ENCODE measurements at regions not wholly inside any gene's neighbourhood (a gene's known extent, or its start where the extent isn't known, plus 50 kb on each side); places are given as distances from the start of the nearest gene placed in this dataset.
A peak's percentile ranks its signal among the peaks of the same experiment; 100 is the strongest.

DNA sequence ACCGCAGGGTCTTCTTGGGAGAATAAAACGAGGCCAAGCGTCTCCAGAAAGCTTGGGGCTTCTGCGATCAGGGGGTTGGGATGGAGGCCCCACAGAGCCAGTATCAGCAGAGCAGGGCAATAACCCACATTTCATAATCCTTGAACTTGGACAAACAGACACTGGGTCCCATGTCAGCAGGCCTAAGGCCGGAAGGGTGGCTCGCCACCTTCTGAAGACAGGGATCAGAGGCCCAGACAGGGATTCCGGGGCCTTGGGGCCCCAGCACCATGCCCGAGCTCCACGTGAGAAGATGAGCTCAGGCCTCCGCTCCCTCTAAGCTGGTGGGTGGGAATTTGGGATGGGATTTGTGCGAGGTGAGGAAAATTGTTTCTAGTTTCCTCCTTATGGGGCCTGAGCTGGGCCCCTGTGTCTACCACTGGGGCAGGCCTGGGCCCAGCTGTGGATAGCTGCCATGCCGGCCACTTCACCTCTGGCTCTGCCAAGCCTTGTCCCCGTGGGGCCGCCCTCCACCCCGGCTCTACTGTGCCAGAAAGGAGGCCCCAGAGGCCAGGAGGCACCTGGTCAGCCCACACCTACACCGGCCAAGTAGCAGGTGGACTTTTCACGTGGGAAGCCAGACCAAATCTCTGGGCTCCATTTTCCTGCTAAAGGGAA is 67.2 kb upstream of the DLK1 start:
- FAIRE-seq: no peak

DNA sequence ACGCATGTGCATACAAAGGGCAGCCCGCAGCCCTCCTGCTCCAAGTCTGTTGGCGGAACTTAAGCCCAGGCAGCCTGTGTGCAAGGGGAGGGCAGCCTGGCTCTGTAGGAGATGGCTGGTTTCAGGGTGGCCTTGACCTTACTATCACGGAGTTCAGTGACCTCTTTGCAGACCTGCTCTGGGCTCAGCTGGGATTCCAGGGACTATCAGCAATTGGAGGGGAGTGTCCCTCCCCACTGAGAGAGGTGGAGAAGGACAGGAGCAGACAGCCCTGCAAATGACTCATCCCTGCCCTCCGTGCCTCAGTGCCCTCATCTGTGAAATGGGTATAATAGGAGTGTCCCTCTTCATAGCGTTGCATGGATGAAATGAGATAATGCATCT is 66.2 kb upstream of the DLK1 start:
- no peak for FAIRE-seq

DNA sequence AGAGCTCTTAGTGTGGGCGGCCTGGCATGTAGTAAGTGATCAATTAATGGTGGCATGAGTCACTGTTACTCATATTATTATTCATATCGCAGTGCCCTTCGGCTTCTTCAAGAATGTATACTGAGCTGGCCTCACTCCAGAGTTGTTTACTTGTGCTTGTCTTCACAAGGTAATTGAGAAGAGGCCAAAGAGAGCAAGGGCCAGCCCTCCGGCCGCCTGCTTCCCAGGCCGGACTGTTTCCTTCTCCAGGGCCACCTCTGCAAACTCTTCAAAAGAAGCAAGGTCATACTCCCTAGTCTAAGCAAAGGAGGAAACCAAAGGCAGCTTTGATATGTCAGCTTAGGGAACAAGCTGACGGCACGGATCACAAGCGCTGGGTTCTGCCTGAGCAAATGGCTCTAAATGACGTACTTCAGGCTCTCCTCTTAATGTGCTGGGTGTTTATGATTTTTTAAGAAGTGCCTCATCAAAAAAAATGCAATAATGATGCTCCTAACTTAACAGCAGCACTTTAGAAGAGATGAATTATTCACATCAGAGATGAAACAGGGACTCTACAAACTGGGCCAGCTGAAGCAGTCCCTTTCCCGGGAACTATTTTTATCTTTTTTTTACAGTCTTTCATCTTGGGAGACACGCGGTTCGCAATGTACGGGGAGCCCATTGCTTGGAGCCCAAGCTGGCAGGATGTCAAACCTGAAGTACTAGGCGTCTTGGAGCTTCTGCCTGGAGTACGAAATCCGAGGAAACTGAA is 65.6 kb upstream of the DLK1 start:
- FAIRE-seq: peak; percentile 74

DNA sequence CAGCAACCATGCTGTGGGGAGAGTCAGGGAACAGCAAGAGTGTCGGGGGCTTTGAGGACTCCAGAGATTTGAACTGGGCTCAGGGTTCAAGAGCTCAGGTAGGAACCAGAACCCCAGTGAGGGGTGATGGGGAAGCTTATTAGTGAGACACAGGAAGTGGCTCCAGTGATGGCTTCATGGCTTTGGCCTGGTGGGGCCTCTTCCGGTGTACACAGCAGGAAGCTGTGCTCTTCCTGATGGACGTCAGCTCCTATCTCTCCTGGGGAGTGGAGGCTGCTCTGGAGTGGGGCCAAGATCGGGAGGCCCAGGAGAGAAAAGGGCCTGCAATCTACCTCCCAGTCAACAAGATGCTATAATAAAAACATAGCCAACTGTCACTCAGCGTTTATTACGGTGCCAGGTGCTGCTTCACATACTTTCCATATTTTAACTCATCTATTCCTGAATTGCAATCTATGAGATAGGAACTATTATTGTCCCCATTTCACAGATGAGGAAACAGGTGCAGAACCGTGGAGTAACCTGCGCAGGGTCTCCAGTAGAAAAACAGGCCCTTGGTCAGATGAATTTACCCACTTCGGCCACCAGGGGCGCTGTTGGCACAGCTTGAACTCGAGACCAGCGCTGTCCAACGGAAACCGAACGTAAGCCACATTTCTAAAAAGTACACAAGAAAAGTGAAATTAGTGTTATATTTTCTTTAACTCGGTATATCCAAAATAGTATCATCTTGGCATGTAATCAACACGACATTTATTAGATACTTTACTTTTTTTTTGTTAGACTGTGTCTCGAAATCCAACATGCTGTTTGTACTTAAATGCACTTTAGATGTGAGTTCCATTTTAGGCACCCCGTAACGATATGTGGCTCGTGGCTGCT is 63.6 kb upstream of the DLK1 start:
- peak; percentile 78 for FAIRE-seq

DNA sequence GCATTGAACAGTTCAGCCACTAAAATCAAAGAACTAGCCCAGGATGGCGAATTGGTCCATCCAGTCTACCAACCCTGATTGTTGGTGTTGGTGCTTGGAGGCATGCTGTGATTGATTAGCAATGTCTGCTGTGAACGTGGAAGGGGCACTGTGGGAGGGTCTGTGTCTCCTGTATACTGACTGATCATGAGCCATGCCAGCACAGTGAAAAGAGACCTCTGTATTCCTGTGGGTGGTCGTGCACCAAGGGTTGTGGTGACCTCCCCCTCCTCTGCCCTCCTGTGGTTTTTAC is 63.0 kb upstream of the DLK1 start:
- no peak for FAIRE-seq

DNA sequence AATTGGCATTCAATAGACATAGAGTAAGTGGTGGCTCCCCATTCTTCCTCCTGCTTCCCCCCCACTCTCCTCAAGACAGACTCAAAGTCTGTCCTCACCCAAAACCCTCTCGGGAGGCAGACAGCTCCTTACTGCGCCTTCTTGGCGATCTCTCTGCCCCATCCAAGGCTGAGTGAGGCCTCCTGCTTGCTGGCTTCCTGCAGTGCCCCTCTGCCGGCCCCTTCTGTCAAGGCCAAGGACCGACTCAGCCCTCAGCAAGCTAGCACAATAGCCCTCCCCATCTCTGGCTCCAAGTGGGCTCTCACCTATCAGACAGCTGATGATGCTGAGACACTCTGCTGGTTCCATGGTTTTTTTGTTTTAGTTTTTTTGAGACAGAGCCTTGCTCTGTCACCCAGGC is 62.5 kb upstream of the DLK1 start:
- FAIRE-seq: no peak

DNA sequence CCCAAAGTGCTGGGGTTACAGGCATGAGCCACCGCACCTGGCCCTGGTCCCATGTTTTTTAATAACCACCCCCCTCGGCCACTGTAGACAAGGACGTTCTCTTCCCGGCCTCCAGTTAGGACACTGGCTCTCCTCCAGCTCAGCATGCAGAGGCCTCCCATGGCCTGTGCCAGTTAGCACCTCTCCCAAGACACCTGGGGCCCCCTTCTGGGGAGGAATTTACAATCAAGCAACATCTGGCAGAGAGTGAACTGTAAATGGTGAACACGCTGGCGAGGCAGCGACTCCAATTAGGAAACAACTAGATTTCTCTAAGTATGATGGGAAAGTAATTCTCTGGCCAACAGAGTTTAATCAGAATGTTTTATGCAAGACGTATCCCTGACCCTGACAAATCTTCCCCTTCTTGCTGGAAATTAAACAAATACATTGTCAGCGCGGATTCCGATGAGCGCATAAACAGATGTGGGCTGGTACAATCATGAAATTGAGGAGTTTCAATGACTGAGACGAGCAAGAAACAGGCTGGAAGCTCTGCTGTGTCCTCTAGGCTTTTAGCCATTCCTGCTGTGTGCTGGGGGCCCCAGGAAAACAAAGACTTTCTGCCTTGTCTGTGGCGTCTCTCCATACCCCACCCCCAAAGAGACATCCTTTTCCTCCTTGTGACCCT is 61.7 kb upstream of the DLK1 start:
- no peak for FAIRE-seq

DNA sequence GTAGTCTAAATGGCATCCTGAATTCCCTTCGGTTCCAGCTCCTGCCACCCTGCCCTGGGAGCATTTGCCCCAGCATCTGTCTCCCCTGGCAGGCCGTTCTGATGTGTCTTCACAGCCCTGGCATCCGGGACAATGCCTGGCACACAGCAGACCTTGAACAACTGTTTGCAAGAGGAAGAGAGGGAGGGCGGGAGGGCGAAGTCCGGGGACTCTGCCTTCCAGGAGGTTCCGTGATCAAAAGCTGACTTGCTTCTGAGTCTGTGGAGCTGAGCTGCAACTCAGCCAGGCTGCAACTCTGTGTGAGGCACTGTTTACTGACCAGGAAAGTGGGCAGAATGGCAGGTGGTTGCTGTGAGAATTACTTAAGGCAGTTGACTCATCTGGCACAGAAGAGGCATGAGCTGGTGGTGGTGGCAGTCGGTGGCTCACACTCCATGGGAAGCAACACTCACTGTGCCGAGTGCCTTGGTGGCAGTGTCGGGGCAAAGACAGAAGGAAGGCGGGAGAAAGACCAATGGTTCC is 61.1 kb upstream of the DLK1 start:
- no peak for FAIRE-seq

DNA sequence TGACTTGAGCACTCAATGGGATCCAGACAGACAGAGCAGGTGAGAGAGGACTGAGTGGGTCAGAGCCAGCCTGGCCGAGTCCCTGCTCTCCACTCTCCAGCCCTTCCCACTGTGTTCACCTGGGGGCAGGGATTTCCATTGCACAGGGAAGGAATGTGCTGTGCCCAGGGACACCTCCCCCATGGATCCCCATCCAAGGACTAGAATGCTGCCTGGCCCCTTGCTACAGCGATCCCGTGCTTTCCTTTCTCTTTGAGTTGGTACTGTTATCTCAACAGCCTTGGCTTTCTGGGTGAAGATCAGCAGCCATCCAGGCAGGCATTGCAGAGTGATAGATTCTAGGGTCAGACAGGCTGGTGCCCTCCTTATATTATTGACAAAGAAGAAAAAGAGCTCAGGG is 60.3 kb upstream of the DLK1 start:
- no peak for FAIRE-seq

DNA sequence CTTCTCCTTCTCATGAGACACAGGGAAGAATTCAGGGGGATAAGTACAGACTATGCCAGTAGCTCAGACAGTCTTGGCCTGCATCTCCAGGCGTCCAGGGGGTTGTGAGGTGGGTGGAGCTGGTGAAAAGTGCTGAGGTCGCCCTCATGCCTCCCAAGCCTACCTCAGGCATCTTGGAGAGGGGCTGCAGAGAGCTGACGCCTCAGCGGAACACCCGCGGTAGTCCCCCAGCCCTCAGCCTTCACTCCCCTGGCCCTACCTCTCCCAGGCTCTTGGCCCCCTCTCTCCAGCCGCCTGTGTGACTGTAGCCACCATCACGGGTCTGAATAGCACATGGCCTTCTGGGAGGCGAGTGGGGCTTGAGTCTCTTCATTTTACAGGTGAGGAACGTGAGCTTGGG is 59.8 kb upstream of the DLK1 start:
- FAIRE-seq: no peak

DNA sequence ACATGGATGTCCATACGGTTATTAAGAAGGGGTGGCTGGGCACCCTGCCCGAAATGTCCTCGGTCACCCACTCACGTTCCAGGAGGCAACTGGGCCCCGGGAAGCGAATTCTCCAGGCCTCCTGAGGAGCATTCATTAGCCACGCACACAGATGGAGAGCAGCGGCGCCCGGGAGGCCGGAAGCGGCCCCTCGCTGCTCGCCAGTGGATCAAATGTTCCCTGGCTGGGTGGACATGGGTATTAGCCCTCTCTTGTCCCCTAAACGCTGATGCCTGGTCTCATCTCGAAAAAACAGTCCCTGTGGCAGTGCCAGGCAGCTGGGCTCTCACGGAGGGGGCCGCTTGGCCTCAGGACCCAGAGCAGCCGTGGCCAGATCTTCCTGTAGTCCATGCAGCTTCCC is 59.0 kb upstream of the DLK1 start:
- no peak for FAIRE-seq

DNA sequence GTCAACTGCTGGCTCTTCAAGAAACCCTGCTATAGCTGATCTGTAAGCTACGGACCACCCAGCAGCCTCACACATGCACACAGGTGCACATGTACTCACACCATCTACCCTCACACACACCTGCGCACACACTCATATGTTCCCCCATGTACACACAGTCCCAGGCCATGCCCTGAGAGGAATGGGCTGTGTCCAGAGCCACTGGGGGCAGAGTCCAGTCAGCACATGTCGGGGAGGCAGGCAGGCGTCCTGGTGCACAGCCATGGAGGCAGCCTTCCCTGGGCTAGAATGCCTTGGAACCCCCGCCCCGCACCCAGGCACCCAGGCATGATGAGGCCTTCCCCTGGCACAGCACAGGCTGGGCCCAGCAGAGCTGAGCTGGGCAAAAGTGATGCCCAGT is 58.3 kb upstream of the DLK1 start:
- no peak for FAIRE-seq

DNA sequence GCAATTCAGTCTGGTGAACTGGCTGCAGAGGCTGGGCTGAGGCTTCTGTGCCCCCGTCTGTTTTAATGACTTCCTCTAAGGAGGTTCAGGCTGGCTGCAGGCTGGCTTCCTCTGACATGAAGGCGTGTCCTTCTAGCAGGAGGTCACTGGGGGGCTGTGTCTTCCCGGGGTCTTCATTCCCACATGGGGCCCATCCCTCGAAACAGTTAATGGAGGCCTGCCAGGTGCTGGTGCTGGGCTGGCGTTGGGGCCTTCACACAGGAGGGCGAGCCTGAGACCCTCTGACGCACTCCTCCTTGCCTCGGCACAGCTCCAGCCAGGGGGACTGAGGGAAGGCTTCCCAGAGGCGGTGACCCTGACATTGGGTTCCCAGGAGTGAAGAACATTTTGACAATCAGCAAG is 57.7 kb upstream of the DLK1 start:
- no peak for FAIRE-seq

DNA sequence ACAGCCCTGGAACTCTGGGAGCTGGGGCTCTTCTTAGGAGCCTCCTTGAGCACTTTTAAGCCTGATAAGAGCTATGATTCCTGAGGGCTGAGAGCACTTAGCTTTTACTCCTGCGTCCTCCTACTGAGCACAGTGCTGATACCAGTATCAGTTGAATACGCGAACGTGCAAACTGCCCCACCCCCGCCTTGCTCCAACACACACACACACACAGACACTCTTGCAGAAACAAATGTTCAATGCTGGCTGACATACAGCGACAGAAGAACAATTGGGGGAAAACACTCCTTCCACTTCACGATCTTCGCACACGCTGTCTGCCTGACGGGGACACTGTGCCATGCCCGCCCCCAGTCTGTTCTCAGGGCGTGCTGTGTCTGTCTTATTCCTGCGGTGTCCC is 57.2 kb upstream of the DLK1 start:
- no peak for FAIRE-seq

DNA sequence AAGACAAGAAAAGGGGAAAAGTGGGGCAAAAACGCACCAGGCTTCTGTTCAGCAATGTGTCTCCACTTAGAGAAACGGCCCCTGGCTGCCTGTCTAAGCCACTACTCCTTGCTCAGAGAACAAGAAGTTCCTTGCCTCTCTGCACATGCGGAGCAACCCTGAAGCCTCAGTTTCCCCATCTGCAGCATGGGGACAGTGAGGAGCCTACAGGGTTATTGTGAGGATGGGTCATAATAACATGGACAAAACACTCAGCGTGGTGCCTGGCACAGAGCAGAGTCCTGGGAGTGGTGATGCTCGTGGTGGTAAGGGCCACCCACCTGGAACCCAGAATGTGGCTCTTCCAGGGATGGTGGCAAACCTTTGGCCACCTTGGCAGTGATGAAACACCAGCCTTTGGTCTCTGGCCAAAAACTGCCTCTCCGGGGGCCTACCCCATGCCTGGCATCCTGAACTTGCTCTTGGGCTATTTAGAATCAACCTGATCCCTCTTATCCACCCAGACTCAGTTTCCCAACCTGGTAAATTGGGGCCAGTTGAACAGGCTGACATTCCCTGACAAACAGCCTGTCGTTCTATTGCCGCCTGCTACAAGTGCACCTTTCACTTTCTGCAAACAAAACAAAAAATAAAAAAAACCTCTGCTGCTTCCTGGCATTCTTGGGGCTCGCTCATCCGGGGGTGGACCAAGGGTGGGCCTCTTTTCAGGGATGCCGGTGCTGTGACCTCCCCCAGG is 56.5 kb upstream of the DLK1 start:
- no peak for FAIRE-seq

DNA sequence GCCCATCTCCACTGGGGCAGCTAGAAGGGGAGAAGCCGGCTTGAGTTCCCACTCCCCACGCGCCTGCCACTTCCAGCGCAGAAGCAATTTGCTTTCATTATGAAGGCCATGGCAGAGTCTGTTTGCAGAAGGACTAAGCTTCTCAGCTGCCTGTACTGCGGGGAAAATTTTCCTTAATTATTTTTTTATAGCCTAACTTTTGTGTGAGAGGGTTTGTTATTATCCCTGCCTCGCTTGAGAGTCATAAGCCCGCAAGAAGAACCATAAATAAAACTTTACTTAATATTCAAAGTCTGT is 56.0 kb upstream of the DLK1 start:
- no peak for FAIRE-seq

DNA sequence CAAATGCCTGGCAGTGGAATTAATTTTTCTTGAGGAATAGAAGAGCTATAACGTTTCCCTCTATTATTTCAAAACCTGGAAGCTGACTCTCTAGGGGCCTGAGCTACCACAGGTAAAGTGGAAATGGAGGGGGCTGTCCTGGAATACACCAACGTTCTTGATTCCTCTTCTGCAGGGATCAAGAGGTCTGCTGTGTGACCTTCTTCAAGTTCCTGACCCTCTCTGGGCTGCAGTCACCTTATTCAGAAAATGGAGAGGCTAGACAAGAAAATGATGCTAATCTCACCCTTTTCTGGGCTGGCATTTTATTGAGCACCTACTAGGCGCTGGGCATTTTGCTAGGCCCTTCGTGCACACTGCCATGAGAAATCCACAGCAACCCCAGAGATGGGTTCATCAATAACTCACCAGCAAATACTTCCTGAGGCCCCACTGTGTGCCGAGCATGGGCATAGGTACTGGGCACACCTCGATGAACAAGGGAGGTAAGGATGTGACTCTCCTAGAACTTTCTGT is 55.2 kb upstream of the DLK1 start:
- no peak for FAIRE-seq

DNA sequence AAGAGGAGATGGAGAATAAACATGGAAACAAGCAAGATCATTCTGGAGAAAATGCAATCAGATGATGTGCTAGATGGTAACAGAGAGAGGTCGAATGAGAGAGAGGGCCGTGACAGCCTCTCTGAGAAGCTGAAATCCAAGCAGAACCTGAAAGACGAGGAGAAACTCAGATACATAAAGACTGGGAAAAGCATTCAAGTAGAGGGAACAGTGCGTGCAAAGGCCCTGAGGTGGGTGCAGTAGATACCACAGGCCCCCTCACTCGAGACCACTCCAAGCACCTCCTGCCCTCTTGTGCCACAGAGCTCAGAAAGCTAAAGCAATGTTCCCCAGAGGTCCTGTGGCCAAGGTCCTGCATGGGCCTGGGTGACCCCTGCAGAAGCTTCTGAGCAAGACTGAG is 54.8 kb upstream of the DLK1 start:
- FAIRE-seq: no peak

DNA sequence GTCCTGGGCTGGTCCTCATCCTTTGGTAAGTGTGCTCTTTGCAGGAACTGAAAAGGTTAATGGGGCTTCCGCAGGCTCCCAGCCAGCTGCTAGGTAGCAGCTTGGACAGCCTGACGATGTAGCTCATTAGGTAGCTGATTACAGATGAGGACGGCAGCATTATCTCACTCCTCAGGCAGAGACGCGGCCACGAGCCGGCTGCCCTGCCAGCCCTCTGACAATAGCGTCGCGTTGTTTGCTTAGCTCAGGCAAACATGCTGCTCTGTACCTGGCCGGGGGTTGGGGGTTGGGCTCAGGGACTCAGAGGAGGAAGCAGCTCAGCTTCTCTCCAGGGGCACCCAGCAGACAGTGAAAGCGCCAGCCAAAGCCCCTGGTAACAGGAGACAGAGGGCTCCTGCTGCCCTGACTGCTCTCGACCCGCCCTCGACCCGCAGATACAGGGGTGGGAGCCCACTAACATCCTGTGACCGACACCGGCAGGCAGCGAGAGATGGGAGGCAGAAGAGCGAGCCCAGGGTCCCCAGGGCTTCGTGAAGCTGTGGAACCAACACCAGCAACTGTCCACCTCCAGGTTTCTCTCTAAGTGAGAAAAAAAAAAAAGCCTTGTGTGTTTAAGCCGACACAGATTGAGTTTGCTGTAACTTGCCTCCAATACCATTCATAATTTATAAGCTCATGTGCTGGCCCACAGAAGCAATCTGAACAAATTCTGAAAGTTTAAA is 53.4 kb upstream of the DLK1 start:
- no peak for FAIRE-seq

DNA sequence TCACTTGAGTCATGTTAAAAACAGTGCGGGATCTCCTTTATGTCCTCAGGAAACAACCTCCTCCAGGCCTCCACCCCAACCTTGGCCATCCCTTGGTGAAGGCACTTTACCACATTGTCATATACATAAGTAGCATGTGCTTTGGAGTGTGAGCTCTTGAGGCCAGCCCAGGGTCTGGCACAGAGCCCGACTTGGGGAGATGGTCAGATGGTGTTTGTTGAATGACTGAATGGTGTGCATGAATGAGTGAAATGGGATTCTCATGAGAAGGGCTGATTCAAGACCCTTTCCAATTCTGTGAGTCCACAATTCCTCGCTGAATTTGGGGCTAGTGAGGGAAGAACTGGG is 52.9 kb upstream of the DLK1 start:
- FAIRE-seq: no peak

DNA sequence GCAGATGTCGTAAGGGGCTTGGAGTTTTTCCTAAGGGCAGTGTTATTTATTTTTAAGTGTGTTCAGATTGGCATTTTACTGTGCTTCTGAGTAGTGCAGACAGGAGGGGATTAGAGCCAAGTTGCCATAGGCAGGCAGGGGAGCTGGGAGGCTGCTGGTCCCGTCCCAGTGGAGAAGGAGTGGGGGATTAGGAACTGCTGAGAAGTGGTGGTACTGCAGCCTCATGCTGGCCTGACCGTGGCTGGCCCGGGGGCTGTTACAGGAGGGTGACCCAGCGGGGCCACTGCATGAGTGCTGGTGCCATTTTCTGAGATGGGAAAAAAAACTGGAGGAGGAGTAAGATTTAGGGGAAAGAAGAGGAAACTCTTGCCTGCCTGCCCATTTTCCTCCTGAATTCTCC is 52.3 kb upstream of the DLK1 start:
- no peak for FAIRE-seq

Data from TTC549 (cell line).